H9 (cell line): ENCODE measurements at regions not wholly inside any gene's neighbourhood (a gene's known extent, or its start where the extent isn't known, plus 50 kb on each side); places are given as distances from the start of the nearest gene placed in this dataset.

ENCODE experiments used
- DNase-seq: peaks from one replicate; pipeline ENCODE4 v3.0.0-alpha.2; 2017
- H2AFZ ChIP-seq: one replicate; pipeline ENCODE4 v1.6.1; 2013; ENCODE audit warnings: mild to moderate bottlenecking, low read length, control low read depth, moderate library complexity
- H2AK5ac ChIP-seq: 2 replicates; pipeline ENCODE4 v1.6.1; 2013; ENCODE audit warnings: low read length, control low read depth, mixed read lengths; ENCODE audit not compliant: insufficient read length
- H2BK120ac ChIP-seq: one replicate; pipeline ENCODE4 v1.6.1; 2013; ENCODE audit warnings: low read depth, mild to moderate bottlenecking, low read length, control low read depth, inconsistent platforms; ENCODE audit not compliant: poor library complexity, severe bottlenecking
- H2BK12ac ChIP-seq: 2 replicates; pipeline ENCODE4 v1.6.1; 2013; ENCODE audit warnings: low read length, control low read depth, mixed read lengths, low read depth; ENCODE audit not compliant: insufficient read length
- H2BK15ac ChIP-seq: 2 replicates; pipeline ENCODE4 v1.6.1; 2013; ENCODE audit warnings: low read depth, low read length, control low read depth
- H2BK20ac ChIP-seq: one replicate; pipeline ENCODE4 v1.6.1; 2013; ENCODE audit warnings: low read depth, mild to moderate bottlenecking, low read length, control low read depth, inconsistent platforms; ENCODE audit not compliant: poor library complexity, severe bottlenecking
- H2BK5ac ChIP-seq: 2 replicates; pipeline ENCODE4 v1.6.1; 2013; ENCODE audit warnings: low read length, control low read depth, mixed read lengths; ENCODE audit not compliant: insufficient read length
- H3K14ac ChIP-seq: 2 replicates; pipeline ENCODE4 v1.6.1; 2013; ENCODE audit warnings: low read length, control low read depth; ENCODE audit not compliant: insufficient read depth
- H3K18ac ChIP-seq: 2 replicates; pipeline ENCODE4 v1.6.1; 2013; ENCODE audit warnings: low read depth, mild to moderate bottlenecking, mixed read lengths, low read length, control low read depth; ENCODE audit not compliant: insufficient read length
- H3K23ac ChIP-seq: 2 replicates; pipeline ENCODE4 v1.6.1; 2013; ENCODE audit warnings: low read length, control low read depth, mixed read lengths, low read depth; ENCODE audit not compliant: insufficient read length
- H3K23me2 ChIP-seq: 2 replicates; pipeline ENCODE4 v1.6.1; 2013; ENCODE audit warnings: low read depth, mild to moderate bottlenecking, mixed read lengths, low read length, control low read depth; ENCODE audit not compliant: insufficient read length, poor library complexity, severe bottlenecking
- H3K27ac ChIP-seq: 2 replicates; pipeline ENCODE4 v1.5.1; 2013; ENCODE audit warnings: low read length, control low read depth, mixed read lengths, low read depth; ENCODE audit not compliant: insufficient read length
- H3K27me3 ChIP-seq: 2 replicates; pipeline ENCODE4 v1.6.1; 2013; ENCODE audit warnings: low read length, control low read depth, inconsistent platforms; ENCODE audit not compliant: insufficient read depth
- H3K4ac ChIP-seq: 2 replicates; pipeline ENCODE4 v1.6.1; 2013; ENCODE audit warnings: low read depth, mild to moderate bottlenecking, control low read depth, inconsistent platforms, low read length, moderate library complexity
- H3K4me1 ChIP-seq: 2 replicates; pipeline ENCODE4 v1.6.1; 2013; ENCODE audit warnings: low read length, control low read depth, inconsistent platforms; ENCODE audit not compliant: insufficient read depth
- H3K4me2 ChIP-seq: 2 replicates; pipeline ENCODE4 v1.6.1; 2013; ENCODE audit warnings: low read length, control low read depth, mixed read lengths; ENCODE audit not compliant: insufficient read length, insufficient read depth
- H3K56ac ChIP-seq: 2 replicates; pipeline ENCODE4 v1.6.1; 2013; ENCODE audit warnings: low read depth, mild to moderate bottlenecking, mixed read lengths, low read length, control low read depth; ENCODE audit not compliant: insufficient read length
- H3K79me1 ChIP-seq: 2 replicates; pipeline ENCODE4 v1.6.1; 2013; ENCODE audit warnings: low read depth, mild to moderate bottlenecking, moderate library complexity, low read length, control low read depth, inconsistent platforms; ENCODE audit not compliant: insufficient read depth, poor library complexity, severe bottlenecking
- H3K79me2 ChIP-seq: 2 replicates; pipeline ENCODE4 v1.6.1; 2013; ENCODE audit warnings: low read length, control low read depth, inconsistent platforms; ENCODE audit not compliant: insufficient read depth
- H3K9ac ChIP-seq: 2 replicates; pipeline ENCODE4 v1.6.1; 2013; ENCODE audit warnings: low read length, control low read depth, mixed read lengths; ENCODE audit not compliant: insufficient read length; ENCODE audit errors: extremely low read depth
- H3K9me3 ChIP-seq: one replicate; pipeline ENCODE4 v1.6.1; 2013; ENCODE audit warnings: low read depth, low read length, inconsistent platforms; ENCODE audit not compliant: control insufficient read depth
- H3T11ph ChIP-seq: one replicate; pipeline ENCODE4 v1.6.1; 2013; ENCODE audit warnings: mild to moderate bottlenecking, low read length, control low read depth, inconsistent platforms
- H4K20me1 ChIP-seq: one replicate; pipeline ENCODE4 v1.6.1; 2013; ENCODE audit not compliant: control insufficient read depth, insufficient read length, insufficient read depth
- H4K5ac ChIP-seq: 2 replicates; pipeline ENCODE4 v1.6.1; 2013; ENCODE audit warnings: low read depth, mild to moderate bottlenecking, mixed read lengths, low read length, control low read depth; ENCODE audit not compliant: insufficient read length
- H4K8ac ChIP-seq: replicated peaks from 2 replicates; pipeline ENCODE4 v1.6.1; 2013; ENCODE audit warnings: low read length, control low read depth, mixed read lengths, low read depth; ENCODE audit not compliant: insufficient read length
- H4K91ac ChIP-seq: 2 replicates; pipeline ENCODE4 v1.6.1; 2013; ENCODE audit warnings: low read depth, mild to moderate bottlenecking, moderate library complexity, mixed read lengths, low read length, control low read depth; ENCODE audit not compliant: insufficient read length
- H3K27ac Mint-ChIP-seq, 3 experiments: 2 replicates in 2 of 3; 3 replicates in 1 of 3; pipeline ENCODE4 v1.8.0; 2020 to 2021; ENCODE audit warnings: mixed read lengths in 3 of 3, mild to moderate bottlenecking in 1 of 3, moderate library complexity in 1 of 3
- H3K27me3 Mint-ChIP-seq: 2 replicates; pipeline ENCODE4 v1.8.0; 2021; ENCODE audit warnings: low read depth, mild to moderate bottlenecking, moderate library complexity, mixed read lengths
- H3K36me3 Mint-ChIP-seq, 3 experiments: 2 replicates in 2 of 3; 3 replicates in 1 of 3; pipeline ENCODE4 v1.8.0; 2020 to 2021; ENCODE audit warnings: low read depth in 3 of 3, mixed read lengths in 3 of 3; ENCODE audit not compliant: insufficient read depth in 1 of 3
- H3K4me1 Mint-ChIP-seq, 2 experiments: 2 replicates each; pipeline ENCODE4 v1.8.0; 2020; ENCODE audit warnings: mixed read lengths in 2 of 2
- H3K4me3 Mint-ChIP-seq, 2 experiments: 2 replicates in 1 of 2; 3 replicates in 1 of 2; pipeline ENCODE4 v1.8.0; 2020 to 2021; ENCODE audit warnings: mild to moderate bottlenecking in 2 of 2, mixed read lengths in 2 of 2, moderate library complexity in 1 of 2
- H3K9me3 Mint-ChIP-seq, 2 experiments: 2 replicates in 1 of 2; 3 replicates in 1 of 2; pipeline ENCODE4 v1.8.0; 2020; ENCODE audit warnings: mild to moderate bottlenecking in 2 of 2, mixed read lengths in 2 of 2, moderate library complexity in 1 of 2
- WGBS: extraction: QIAGEN DNeasy Blood & Tissue Kit; methylation state at CpG from one replicate; pipeline ENCODE4 v1.1.7; 2013; ENCODE audit warnings: missing lambda C conversion rate, low lambda C conversion rate, mixed read lengths; ENCODE audit not compliant: insufficient read length; ENCODE audit errors: extremely low coverage; 5-methylcytosine and 5-hydroxymethylcytosine counted together
- TF ChIP-seq, protein P1 (sequence below): fragments of 200-600 bp; sonication (generic); conservative IDR thresholded peaks from 3 replicates; pipeline ENCODE4 v1.8.0; 2021; ENCODE audit warnings: antibody characterized with exemption, mild to moderate bottlenecking

GRCh38 chr1:94309216-94309615 is 71.8 kb upstream of the ARHGAP29 start:
- Histone ChIP-seq H4K20me1 (no peaks in the 10 kb centered on the region), H3K9ac (no peak overlapping the region), H3K27me3 (no peaks in the 10 kb centered on the region), H4K8ac (no peak overlapping the region), H2BK12ac (no peak overlapping the region), H3K4me1 (no peaks in the 10 kb centered on the region), H3K79me1 (no peaks in the 10 kb centered on the region), H3K9me3 (no peaks in the 10 kb centered on the region), H3K79me2 (no peaks in the 10 kb centered on the region), H2BK5ac (no peak overlapping the region), H3K4ac (no peak overlapping the region), H3T11ph (no peak overlapping the region), H4K5ac (no peak overlapping the region), H3K23me2 (no peaks in the 10 kb centered on the region), H3K23ac (no peak overlapping the region), H3K18ac (no peak overlapping the region), H2BK15ac (no peak overlapping the region), H2AK5ac (no peak overlapping the region), H3K4me2 (no peak overlapping the region), H4K91ac (no peak overlapping the region), H3K27ac (no peak overlapping the region), H2BK20ac (no peak overlapping the region), H3K56ac (no peak overlapping the region), H3K14ac (no peak overlapping the region), H2AFZ (no peak overlapping the region), H2BK120ac (no peak overlapping the region)
- no peak overlapping the region for H3K4me3 Mint-ChIP-seq
- no peaks in the 10 kb centered on the region for H3K4me1 Mint-ChIP-seq
- peaks cover 7% of the 10 kb centered on the region for H3K27me3 Mint-ChIP-seq
- DNase-seq, result no peak
- no peaks in the 10 kb centered on the region; a peak in 1 of 5 replicates for H3K9me3 Mint-ChIP-seq
- TF ChIP-seq, protein P1, sequence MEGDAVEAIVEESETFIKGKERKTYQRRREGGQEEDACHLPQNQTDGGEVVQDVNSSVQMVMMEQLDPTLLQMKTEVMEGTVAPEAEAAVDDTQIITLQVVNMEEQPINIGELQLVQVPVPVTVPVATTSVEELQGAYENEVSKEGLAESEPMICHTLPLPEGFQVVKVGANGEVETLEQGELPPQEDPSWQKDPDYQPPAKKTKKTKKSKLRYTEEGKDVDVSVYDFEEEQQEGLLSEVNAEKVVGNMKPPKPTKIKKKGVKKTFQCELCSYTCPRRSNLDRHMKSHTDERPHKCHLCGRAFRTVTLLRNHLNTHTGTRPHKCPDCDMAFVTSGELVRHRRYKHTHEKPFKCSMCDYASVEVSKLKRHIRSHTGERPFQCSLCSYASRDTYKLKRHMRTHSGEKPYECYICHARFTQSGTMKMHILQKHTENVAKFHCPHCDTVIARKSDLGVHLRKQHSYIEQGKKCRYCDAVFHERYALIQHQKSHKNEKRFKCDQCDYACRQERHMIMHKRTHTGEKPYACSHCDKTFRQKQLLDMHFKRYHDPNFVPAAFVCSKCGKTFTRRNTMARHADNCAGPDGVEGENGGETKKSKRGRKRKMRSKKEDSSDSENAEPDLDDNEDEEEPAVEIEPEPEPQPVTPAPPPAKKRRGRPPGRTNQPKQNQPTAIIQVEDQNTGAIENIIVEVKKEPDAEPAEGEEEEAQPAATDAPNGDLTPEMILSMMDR, result no peak
- no CpG with 5 or more reads among the region's 4 CpGs for WGBS
- H3K36me3 Mint-ChIP-seq, result no peaks in the 10 kb centered on the region
- H3K27ac Mint-ChIP-seq, result no peak overlapping the region
